Stimulated activated CD4-positive, alpha-beta T cell treated with anti-CD3 and anti-CD28 coated beads, TNF-alpha, amount 100 ng/mL, for 1 hour (primary cell): ENCODE measurements at regions not wholly inside any gene's neighbourhood (a gene's known extent, or its start where the extent isn't known, plus 50 kb on each side); places are given as distances from the start of the nearest gene placed in this dataset.

Experiments
- DNase-seq, 3 donors: peaks; one replicate each; pipeline ENCODE4 v3.0.0-alpha.2; 2020; ENCODE audit warnings: low read depth in 3 of 3, low spot score in 1 of 3

GRCh38 chr2:2836343-2837070, 505.4 kb upstream of the MYT1L start:
- no peak for DNase-seq

- no peak for DNase-seq
These were observed 503.6 kb upstream of the MYT1L start for GRCh38 chr2:2834516-2835254.

GRCh38 chr2:2834105-2834504, 503.0 kb upstream of the MYT1L start:
- no peak for DNase-seq

- DNase-seq = no peak
These were observed 501.6 kb upstream of the MYT1L start for GRCh38 chr2:2832657-2833056.

GRCh38 chr2:2831633-2832032, 500.6 kb upstream of the MYT1L start:
- DNase-seq = no peak

- no peak for DNase-seq
These were observed 499.5 kb upstream of the MYT1L start for GRCh38 chr2:2830576-2830975.

GRCh38 chr2:2828774-2829368, 497.8 kb upstream of the MYT1L start:
- DNase-seq = no peak

- DNase-seq = no peak
These were observed 496.7 kb upstream of the MYT1L start for GRCh38 chr2:2827761-2828221.

- no peak for DNase-seq
These were observed 496.1 kb upstream of the MYT1L start for GRCh38 chr2:2827046-2827636.

GRCh38 chr2:2826621-2827020, 495.5 kb upstream of the MYT1L start:
- DNase-seq = no peak

- no peak for DNase-seq
These were observed 495.1 kb upstream of the MYT1L start for GRCh38 chr2:2826209-2826551.

GRCh38 chr2:2825516-2826208, 494.6 kb upstream of the MYT1L start:
- no peak for DNase-seq

GRCh38 chr2:2825062-2825461, 494.0 kb upstream of the MYT1L start:
- DNase-seq = no peak

GRCh38 chr2:2824588-2824987, 493.5 kb upstream of the MYT1L start:
- DNase-seq = no peak

GRCh38 chr2:2823061-2823753, 492.1 kb upstream of the MYT1L start:
- DNase-seq = no peak

- DNase-seq = no peak
These were observed 491.1 kb upstream of the MYT1L start for GRCh38 chr2:2822143-2822542.

GRCh38 chr2:2812648-2813047, 481.6 kb upstream of the MYT1L start:
- no peak for DNase-seq

- DNase-seq = no peak
These were observed 481.0 kb upstream of the MYT1L start for GRCh38 chr2:2812117-2812516.

- DNase-seq = no peak
These were observed 479.4 kb upstream of the MYT1L start for GRCh38 chr2:2810504-2810903.

GRCh38 chr2:2809771-2810170, 478.7 kb upstream of the MYT1L start:
- DNase-seq = no peak

GRCh38 chr2:2808551-2809058, 477.5 kb upstream of the MYT1L start:
- DNase-seq = no peak
